Neural progenitor cell (in vitro differentiated cells): ENCODE measurements at regions not wholly inside any gene's neighbourhood (a gene's known extent, or its start where the extent isn't known, plus 50 kb on each side); places are given as distances from the start of the nearest gene placed in this dataset.

Source experiments
- DNase-seq: peaks from one replicate; pipeline ENCODE4 v3.0.0-alpha.2; 2016; ENCODE audit warnings: low spot score
- H2AFZ ChIP-seq: fragments of 200-600 bp; sonication (generic); replicated peaks from 2 replicates; pipeline ENCODE4 v1.6.1; 2016; ENCODE audit warnings: antibody characterized with exemption
- H3F3A ChIP-seq: fragments of 200-600 bp; sonication (generic); 2 replicates; pipeline ENCODE4 v1.6.1; 2016; ENCODE audit warnings: antibody characterized with exemption, low read depth
- H3K27ac ChIP-seq: fragments of 200-600 bp; sonication (generic); 2 replicates; pipeline ENCODE4 v1.5.1; 2016; ENCODE audit warnings: mild to moderate bottlenecking
- H3K27me3 ChIP-seq: fragments of 200-600 bp; sonication (generic); 2 replicates; pipeline ENCODE4 v1.6.1; 2016; ENCODE audit warnings: mild to moderate bottlenecking, moderate library complexity
- H3K36me3 ChIP-seq: fragments of 200-600 bp; sonication (generic); 2 replicates; pipeline ENCODE4 v1.5.1; 2016
- H3K4me1 ChIP-seq: fragments of 200-600 bp; sonication (generic); 2 replicates; pipeline ENCODE4 v1.6.1; 2016; ENCODE audit warnings: mixed run types
- H3K4me2 ChIP-seq: fragments of 200-600 bp; sonication (generic); 2 replicates; pipeline ENCODE4 v1.6.1; 2016
- H3K4me3 ChIP-seq: fragments of 200-600 bp; sonication (generic); 2 replicates; pipeline ENCODE4 v1.5.1; 2016
- H3K79me2 ChIP-seq: fragments of 200-600 bp; sonication (generic); 2 replicates; pipeline ENCODE4 v1.6.1; 2016; ENCODE audit warnings: low read depth
- H3K9ac ChIP-seq: fragments of 200-600 bp; sonication (generic); 2 replicates; pipeline ENCODE4 v1.6.1; 2016
- H3K9me3 ChIP-seq: fragments of 200-600 bp; sonication (generic); 2 replicates; pipeline ENCODE4 v1.5.1; 2016; ENCODE audit warnings: low read depth
- H4K20me1 ChIP-seq: fragments of 200-600 bp; sonication (generic); 2 replicates; pipeline ENCODE4 v1.6.1; 2016; ENCODE audit warnings: low read depth
- H3K27ac Mint-ChIP-seq: 3 replicates; pipeline ENCODE4 v1.8.0; 2021; ENCODE audit warnings: mixed read lengths
- H3K27me3 Mint-ChIP-seq: 2 replicates; pipeline ENCODE4 v1.8.0; 2022; ENCODE audit warnings: low read depth, mild to moderate bottlenecking, inconsistent platforms, moderate library complexity, mixed read lengths; ENCODE audit not compliant: insufficient read depth
- H3K36me3 Mint-ChIP-seq: 3 replicates; pipeline ENCODE4 v1.8.0; 2021; ENCODE audit warnings: mixed read lengths
- H3K4me1 Mint-ChIP-seq: 3 replicates; pipeline ENCODE4 v1.8.0; 2021; ENCODE audit warnings: mixed read lengths
- H3K4me3 Mint-ChIP-seq: 3 replicates; pipeline ENCODE4 v1.8.0; 2021; ENCODE audit warnings: mild to moderate bottlenecking, moderate library complexity, mixed read lengths
- H3K9me3 Mint-ChIP-seq: 3 replicates; pipeline ENCODE4 v1.8.0; 2020; ENCODE audit warnings: mixed read lengths
- CTCF ChIP-seq: fragments of 200-600 bp; sonication (generic); IDR thresholded peaks from 2 replicates; pipeline ENCODE4 v1.5.1; 2017; ENCODE audit warnings: antibody characterized with exemption, mild to moderate bottlenecking
- EZH2 ChIP-seq: fragments of 200-600 bp; sonication (generic); IDR thresholded peaks from 2 replicates; pipeline ENCODE4 v1.6.1; 2017; ENCODE audit warnings: antibody characterized with exemption, mild to moderate bottlenecking, moderate library complexity
- EZH2phosphoT487 ChIP-seq: fragments of 200-600 bp; sonication (generic); IDR thresholded peaks from 2 replicates; pipeline ENCODE4 v1.6.1; 2017; ENCODE audit warnings: antibody characterized with exemption

- Histone ChIP-seq H3K4me2 (no peak overlapping the region), H4K20me1 (no peaks in the 10 kb centered on the region), H3K79me2 (no peaks in the 10 kb centered on the region), H3K4me1 (no peaks in the 10 kb centered on the region), H3F3A (no peaks in the 10 kb centered on the region), H3K9me3 (no peaks in the 10 kb centered on the region), H3K27ac (no peak overlapping the region), H3K36me3 (no peaks in the 10 kb centered on the region), H3K27me3 (no peaks in the 10 kb centered on the region), H2AFZ (peak overlapping the region; percentile 76), H3K9ac (no peak overlapping the region), H3K4me3 (no peak overlapping the region)
- H3K27ac Mint-ChIP-seq, result no peak overlapping the region
- peaks cover 9% of the 10 kb centered on the region for H3K9me3 Mint-ChIP-seq
- TF ChIP-seq EZH2 (no peak), CTCF (peak; percentile 22)
- H3K4me1 Mint-ChIP-seq, result no peaks in the 10 kb centered on the region
- H3K36me3 Mint-ChIP-seq, result no peaks in the 10 kb centered on the region
- DNase-seq, result no peak
- H3K27me3 Mint-ChIP-seq, result peaks cover 5% of the 10 kb centered on the region
- no peak overlapping the region for H3K4me3 Mint-ChIP-seq
These were observed 202.9 kb downstream of the SYK start for GRCh38 chr9:91004484-91004883.

DNA sequence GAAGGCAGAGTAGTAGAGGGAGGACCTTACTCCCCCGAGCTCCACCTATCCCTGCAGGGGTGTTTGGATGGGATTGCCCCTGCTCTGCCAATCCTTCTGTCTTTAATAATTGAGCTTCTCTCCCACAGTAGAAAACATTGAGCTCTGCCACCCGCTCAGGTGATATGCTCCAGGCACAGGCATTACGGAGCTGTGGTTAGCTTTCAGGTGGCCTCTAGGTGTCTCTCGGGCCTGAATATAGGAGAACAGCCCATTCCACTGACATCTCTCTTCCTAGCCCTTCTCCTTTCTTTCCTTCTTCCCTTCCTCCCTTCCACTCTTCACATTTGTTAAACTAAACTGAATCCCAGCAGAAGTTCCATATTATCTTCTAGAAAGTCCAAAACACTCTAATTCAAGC, 203.4 kb downstream of the SYK start:
- Histone ChIP-seq H3K36me3 (no peaks in the 10 kb centered on the region), H3K9ac (no peak overlapping the region), H3K79me2 (no peaks in the 10 kb centered on the region), H3K4me3 (no peak overlapping the region), H3K27me3 (no peaks in the 10 kb centered on the region), H3K4me1 (no peaks in the 10 kb centered on the region), H2AFZ (peak overlapping the region; percentile 76), H3F3A (no peaks in the 10 kb centered on the region), H3K27ac (no peak overlapping the region), H3K4me2 (no peak overlapping the region), H3K9me3 (no peaks in the 10 kb centered on the region), H4K20me1 (no peaks in the 10 kb centered on the region)
- Mint-ChIP-seq H3K36me3 (no peaks in the 10 kb centered on the region), H3K4me1 (no peaks in the 10 kb centered on the region), H3K27me3 (peaks cover 5% of the 10 kb centered on the region), H3K27ac (no peak overlapping the region), H3K4me3 (no peak overlapping the region), H3K9me3 (peaks cover 11% of the 10 kb centered on the region)
- no peak for TF ChIP-seq EZH2phosphoT487
- TF ChIP-seq EZH2, result no peak
- TF ChIP-seq CTCF, result no peak
- no peak for DNase-seq

DNA sequence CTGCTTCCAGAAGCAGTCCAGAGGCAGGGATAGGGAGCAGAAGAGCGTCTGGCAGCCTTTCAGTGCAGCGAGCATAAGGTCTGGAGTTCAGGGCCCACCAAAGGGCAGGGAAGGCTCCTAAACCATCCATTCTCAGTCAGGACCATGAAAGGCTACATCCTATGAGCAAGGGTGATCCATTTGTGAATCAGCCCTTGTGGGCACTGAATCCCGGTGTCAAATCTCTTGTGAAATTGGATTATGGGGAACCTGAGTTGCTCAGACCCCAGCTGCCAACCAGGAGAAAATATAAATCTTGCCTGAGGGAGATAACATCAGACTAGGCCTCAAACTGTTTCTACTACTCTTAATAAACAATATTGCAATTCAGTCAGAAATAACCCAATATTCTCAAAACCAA, 204.4 kb downstream of the SYK start:
- no peak overlapping the region for H3K9ac ChIP-seq
- no peaks in the 10 kb centered on the region for H3F3A ChIP-seq
- no peaks in the 10 kb centered on the region for H3K27me3 ChIP-seq
- no peak overlapping the region for H3K27ac Mint-ChIP-seq
- H3K4me1 Mint-ChIP-seq, result no peaks in the 10 kb centered on the region
- no peak overlapping the region for H2AFZ ChIP-seq
- no peak overlapping the region for H3K27ac ChIP-seq
- no peak overlapping the region for H3K4me3 Mint-ChIP-seq
- H3K4me2 ChIP-seq, result no peak overlapping the region
- H3K9me3 ChIP-seq, result no peaks in the 10 kb centered on the region
- TF ChIP-seq EZH2 (no peak), EZH2phosphoT487 (no peak), CTCF (no peak)
- no peaks in the 10 kb centered on the region for H3K4me1 ChIP-seq
- H3K79me2 ChIP-seq, result no peaks in the 10 kb centered on the region
- peaks cover 11% of the 10 kb centered on the region for H3K9me3 Mint-ChIP-seq
- H3K4me3 ChIP-seq, result no peak overlapping the region
- H3K36me3 Mint-ChIP-seq, result no peaks in the 10 kb centered on the region
- H3K36me3 ChIP-seq, result no peaks in the 10 kb centered on the region
- peaks cover 5% of the 10 kb centered on the region for H3K27me3 Mint-ChIP-seq
- no peaks in the 10 kb centered on the region for H4K20me1 ChIP-seq
- DNase-seq, result no peak

DNA sequence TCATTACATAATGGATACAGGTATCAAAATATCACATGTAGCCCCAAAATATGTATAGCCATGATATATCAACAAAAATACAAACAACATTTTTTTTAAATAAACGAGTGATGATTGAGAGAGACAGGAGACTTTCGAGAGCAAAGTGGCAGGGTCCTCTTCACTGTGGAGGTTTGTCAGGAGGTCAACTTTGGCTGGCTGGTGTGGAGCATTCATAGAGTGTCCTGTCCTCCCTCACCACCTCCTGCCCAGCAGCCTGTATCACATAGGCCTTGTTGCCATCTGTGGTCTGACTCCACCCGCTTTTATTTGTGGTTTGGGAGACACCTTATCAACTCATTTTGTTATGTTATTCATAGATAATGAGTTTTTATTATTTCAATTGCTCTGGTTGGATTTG, 206.9 kb downstream of the SYK start:
- Histone ChIP-seq H3K4me3 (no peak overlapping the region), H3K79me2 (no peaks in the 10 kb centered on the region), H3K4me2 (no peak overlapping the region), H3K9ac (no peak overlapping the region), H2AFZ (no peak overlapping the region), H3K9me3 (no peaks in the 10 kb centered on the region), H3F3A (no peaks in the 10 kb centered on the region), H3K27ac (no peak overlapping the region), H3K4me1 (no peaks in the 10 kb centered on the region), H4K20me1 (no peaks in the 10 kb centered on the region), H3K27me3 (no peaks in the 10 kb centered on the region), H3K36me3 (no peaks in the 10 kb centered on the region)
- Mint-ChIP-seq H3K4me1 (no peaks in the 10 kb centered on the region), H3K4me3 (no peak overlapping the region), H3K27ac (no peak overlapping the region), H3K27me3 (peaks cover 3% of the 10 kb centered on the region), H3K36me3 (no peaks in the 10 kb centered on the region), H3K9me3 (peaks cover 9% of the 10 kb centered on the region)
- DNase-seq, result no peak
- TF ChIP-seq EZH2phosphoT487 (no peak), CTCF (no peak), EZH2 (no peak)
